HCT116 (cell line): ENCODE measurements at regions not wholly inside any gene's neighbourhood (a gene's known extent, or its start where the extent isn't known, plus 50 kb on each side); places are given as distances from the start of the nearest gene placed in this dataset.

Experiments
- ATAC-seq: fragments of 200-7000 bp; cut with Tn5 transposase; 2 replicates; pipeline ENCODE4 v1.9.1; 2020; ENCODE audit warnings: mild to moderate bottlenecking, moderate library complexity
- BruUV-seq: library from RNA; stranded (reverse); fragments of 400-500 nt; replicated peaks from 2 replicates; lab custom pipeline; 2021; lab: Mats Ljungman, UMichigan
- CTCF ChIA-PET: fragments of 300-600 bp; sonication (Branson Sonifier 250); formaldehyde crosslinking; loops from one replicate; lab custom pipeline; 2021; ENCODE audit warnings: antibody characterized with exemption; lab: Charles Lee
- POLR2A ChIA-PET: fragments of 300-600, 350-600 bp; sonication (Branson Sonifier 250); formaldehyde crosslinking; loops from one replicate; lab custom pipeline; 2021; ENCODE audit warnings: antibody characterized with exemption; lab: Charles Lee
- RAD21 ChIA-PET, 2 experiments: fragments of 300-600 bp; sonication (Branson Sonifier 250); formaldehyde crosslinking; loops; one replicate each; lab custom pipeline; 2023; ENCODE audit warnings: low total read pairs in 2 of 2; ENCODE audit not compliant: uncharacterized antibody in 2 of 2, unreplicated experiment in 2 of 2, low non-redundant PET in 1 of 2; lab: Charles Lee
- DNase-seq: peaks from one replicate; pipeline ENCODE4 v3.0.0-alpha.2; 2010; ENCODE audit warnings: low read depth, low spot score
- H2AFZ ChIP-seq: fragments of 200-600 bp; shearing (Covaris generic), sonication (generic); 2 replicates; pipeline ENCODE4 v1.6.1; 2017; ENCODE audit warnings: low read depth, mixed run types, mixed read lengths, antibody characterized with exemption, low read length; ENCODE audit not compliant: poor library complexity, severe bottlenecking
- H3K27ac ChIP-seq: 2 replicates; pipeline ENCODE4 v1.5.1; 2012; ENCODE audit warnings: low read depth, low read length
- H3K27me3 ChIP-seq: fragments of 200-600 bp; sonication (generic); 2 replicates; pipeline ENCODE4 v1.6.1; 2016; ENCODE audit warnings: mixed run types, low read length, mixed read lengths; ENCODE audit not compliant: insufficient read depth
- H3K36me3 ChIP-seq, 2 experiments: fragments of 200-500 bp in 1 of 2; fragments of 200-600 bp in 1 of 2; sonication (Bioruptor generic) in 1 of 2; sonication (generic) in 1 of 2; 2 replicates each; pipeline versions ENCODE4 v1.5.1 to v1.6.1; 2014 to 2016; ENCODE audit warnings: low read length in 2 of 2, inconsistent platforms in 1 of 2, mixed read lengths in 1 of 2, mixed run types in 1 of 2; ENCODE audit not compliant: insufficient read depth in 2 of 2, control insufficient read depth in 1 of 2
- H3K4me1 ChIP-seq, 2 experiments: fragments of 200-600 bp in 1 of 2; sonication (generic) in 1 of 2; 2 replicates each; pipeline versions ENCODE4 v1.5.1 to v1.6.1; 2012 to 2017; ENCODE audit warnings: low read length in 2 of 2, inconsistent platforms in 1 of 2, mild to moderate bottlenecking in 1 of 2, mixed read lengths in 1 of 2, mixed run types in 1 of 2, moderate library complexity in 1 of 2; ENCODE audit not compliant: insufficient read depth in 2 of 2, control insufficient read depth in 1 of 2
- H3K4me2 ChIP-seq: fragments of 200-600 bp; sonication (generic); 2 replicates; pipeline ENCODE4 v1.6.1; 2017; ENCODE audit warnings: mixed run types, low read length, mixed read lengths
- H3K4me3 ChIP-seq, 2 experiments: fragments of 200-600 bp in 1 of 2; sonication (generic) in 1 of 2; replicated peaks in 1 of 2; 2 replicates each; pipeline ENCODE4 v1.5.1; 2011 to 2016; ENCODE audit warnings: low read length in 2 of 2, control low read depth in 1 of 2, low read depth in 1 of 2, mild to moderate bottlenecking in 1 of 2, mixed read lengths in 1 of 2, mixed run types in 1 of 2
- H3K79me2 ChIP-seq: fragments of 200-600 bp; sonication (generic); 2 replicates; pipeline ENCODE4 v1.6.1; 2017; ENCODE audit warnings: mild to moderate bottlenecking, mixed run types, low read length, moderate library complexity, mixed read lengths; ENCODE audit not compliant: insufficient read depth
- H3K9ac ChIP-seq: fragments of 200-600 bp; sonication (generic); 2 replicates; pipeline ENCODE4 v1.6.1; 2016; ENCODE audit warnings: low read length, mixed read lengths
- H3K9me2 ChIP-seq: fragments of 200-600 bp; sonication (generic), shearing (Covaris generic); 2 replicates; pipeline ENCODE4 v1.6.1; 2017; ENCODE audit warnings: mixed run types, mild to moderate bottlenecking, moderate library complexity; ENCODE audit not compliant: insufficient read depth
- H3K9me3 ChIP-seq, 2 experiments: fragments of 200-500 bp in 1 of 2; fragments of 200-600 bp in 1 of 2; sonication (Bioruptor generic) in 1 of 2; sonication (generic) in 1 of 2; 2 replicates each; pipeline ENCODE4 v1.6.1; 2014 to 2017; ENCODE audit warnings: low read length in 2 of 2, mixed read lengths in 2 of 2, inconsistent platforms in 1 of 2, low read depth in 1 of 2, mild to moderate bottlenecking in 1 of 2, mixed run types in 1 of 2, moderate library complexity in 1 of 2; ENCODE audit not compliant: control insufficient read depth in 1 of 2, insufficient read depth in 1 of 2
- H4K20me1 ChIP-seq: fragments of 200-600 bp; sonication (generic), shearing (Covaris generic); 2 replicates; pipeline ENCODE4 v1.6.1; 2017; ENCODE audit warnings: mixed run types, mild to moderate bottlenecking, moderate library complexity; ENCODE audit not compliant: insufficient read depth
- ATF3 ChIP-seq: IDR thresholded peaks from 2 replicates; pipeline ENCODE4 v1.6.1; 2012
- CBX3 ChIP-seq: IDR thresholded peaks from 2 replicates; pipeline ENCODE4 v1.6.1; 2012; ENCODE audit warnings: low read depth
- CEBPB ChIP-seq: IDR thresholded peaks from 2 replicates; pipeline ENCODE4 v1.6.1; 2012; ENCODE audit warnings: low read depth
- ELF1 ChIP-seq: IDR thresholded peaks from 2 replicates; pipeline ENCODE4 v1.6.1; 2012; ENCODE audit warnings: low read depth, borderline replicate concordance
- EZH2 ChIP-seq: fragments of 200-600 bp; sonication (generic); IDR thresholded peaks from 2 replicates; pipeline ENCODE4 v1.6.1; 2017; ENCODE audit warnings: antibody characterized with exemption, mixed run types
- FOSL1 ChIP-seq: IDR thresholded peaks from 2 replicates; pipeline ENCODE4 v1.6.1; 2012; ENCODE audit warnings: low read depth
- JUND ChIP-seq: IDR thresholded peaks from 2 replicates; pipeline ENCODE4 v1.6.1; 2012
- POLR2A ChIP-seq: IDR thresholded peaks from 2 replicates; pipeline ENCODE4 v1.7.0; 2011; ENCODE audit warnings: borderline replicate concordance; ENCODE audit not compliant: insufficient read depth, insufficient read length; ENCODE audit errors: extremely low read depth
- POLR2AphosphoS5 ChIP-seq: IDR thresholded peaks from 2 replicates; pipeline ENCODE4 v1.6.1; 2011; ENCODE audit warnings: mild to moderate bottlenecking, low read depth, low read length, moderate library complexity
- RAD21 ChIP-seq: IDR thresholded peaks from 2 replicates; pipeline ENCODE4 v1.6.1; 2012; ENCODE audit warnings: low read depth, mild to moderate bottlenecking
- SP1 ChIP-seq: IDR thresholded peaks from 2 replicates; pipeline ENCODE4 v1.6.1; 2012; ENCODE audit warnings: low read depth
- SRF ChIP-seq: IDR thresholded peaks from 2 replicates; pipeline ENCODE4 v1.6.1; 2012; ENCODE audit warnings: low read depth
- TCF7L2 ChIP-seq: IDR thresholded peaks from 2 replicates; pipeline ENCODE4 v1.7.0; 2011; ENCODE audit warnings: borderline replicate concordance, inconsistent platforms; ENCODE audit not compliant: insufficient read depth, insufficient read length; ENCODE audit errors: extremely low read depth
- YY1 ChIP-seq: IDR thresholded peaks from 2 replicates; pipeline ENCODE4 v1.6.1; 2011; ENCODE audit warnings: low read length, low read depth, moderate library complexity, mild to moderate bottlenecking; ENCODE audit not compliant: insufficient replicate concordance; ENCODE audit errors: extremely low read depth
- ZBTB33 ChIP-seq: IDR thresholded peaks from 2 replicates; pipeline ENCODE4 v1.6.1; 2011; ENCODE audit warnings: mild to moderate bottlenecking, low read length, moderate library complexity; ENCODE audit not compliant: insufficient replicate concordance; ENCODE audit errors: extremely low read depth
- intact Hi-C: fragments of 100-400 bp; cut with micrococcal nuclease; formaldehyde crosslinking; loops from 2 replicates; pipeline ENCODE4 v1.10.0; 2022

DNA sequence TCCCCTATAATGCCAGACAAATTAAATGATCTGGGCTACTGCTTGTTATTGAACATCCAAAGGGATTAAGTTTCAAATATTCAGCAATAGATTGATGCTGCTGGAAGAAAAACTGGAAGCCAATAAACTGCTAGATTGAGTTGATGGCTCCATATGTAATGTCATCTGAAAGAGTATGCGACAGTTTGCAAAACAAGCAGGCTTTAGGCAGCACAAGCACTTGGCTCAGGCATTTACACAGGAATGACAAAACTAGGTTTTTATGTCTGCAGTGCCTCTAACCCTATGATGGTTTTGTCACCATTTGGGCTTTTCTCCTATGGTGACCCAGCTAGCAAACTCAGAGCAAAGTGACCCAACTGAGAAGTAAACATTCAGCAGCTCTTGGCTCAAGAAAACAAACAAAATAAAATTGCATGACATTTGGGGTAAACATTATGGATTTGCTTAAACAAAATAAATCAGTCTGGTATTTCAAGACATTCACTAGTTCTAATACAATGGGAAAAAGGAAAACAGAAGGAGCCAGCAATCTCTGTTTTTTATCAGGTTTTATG, 978.5 kb downstream of the DTWD2 start:
- no peaks in the 10 kb centered on the region for H3K9me2 ChIP-seq
- TF ChIP-seq POLR2A (no peak), YY1 (no peak), CEBPB (no peak), JUND (no peak), ELF1 (no peak), ATF3 (no peak), RAD21 (no peak), POLR2AphosphoS5 (no peak), SP1 (no peak), EZH2 (no peak), TCF7L2 (no peak), FOSL1 (no peak), ZBTB33 (no peak), CBX3 (no peak), SRF (no peak)
- CTCF ChIA-PET: no interaction called here
- H3K79me2 ChIP-seq: no peaks in the 10 kb centered on the region
- ATAC-seq (no peak), DNase-seq (no peak)
- POLR2A ChIA-PET: no interaction called here
- intact Hi-C loops: no loop called here
- no peak overlapping the region for H2AFZ ChIP-seq
- no peaks in the 10 kb centered on the region for H3K9me3 ChIP-seq
- BruUV-seq: no TSS peak
- H3K27ac ChIP-seq: no peak overlapping the region
- no peaks in the 10 kb centered on the region for H3K4me1 ChIP-seq
- H3K27me3 ChIP-seq: no peaks in the 10 kb centered on the region
- RAD21 ChIA-PET: no interaction called here
- no peaks in the 10 kb centered on the region for H4K20me1 ChIP-seq
- H3K9ac ChIP-seq: no peak overlapping the region
- H3K4me2 ChIP-seq: no peak overlapping the region
- no peak overlapping the region for H3K4me3 ChIP-seq
- no peaks in the 10 kb centered on the region for H3K36me3 ChIP-seq
